GM23248 (cell line): ENCODE measurements at regions not wholly inside any gene's neighbourhood (a gene's known extent, or its start where the extent isn't known, plus 50 kb on each side); places are given as distances from the start of the nearest gene placed in this dataset.

Experiments
- EZH2 ChIP-seq: fragments of 200-600 bp; sonication (generic); IDR thresholded peaks from 2 replicates; pipeline ENCODE4 v1.6.1; 2018; ENCODE audit warnings: antibody characterized with exemption, mild to moderate bottlenecking; ENCODE audit not compliant: insufficient read depth, poor library complexity, severe bottlenecking
- EZH2phosphoT487 ChIP-seq: fragments of 200-600 bp; sonication (generic); IDR thresholded peaks from 2 replicates; pipeline ENCODE4 v1.6.1; 2018; ENCODE audit warnings: antibody characterized with exemption, moderate library complexity, mild to moderate bottlenecking, low read depth; ENCODE audit not compliant: insufficient read depth

- TF ChIP-seq EZH2phosphoT487 (no peak), EZH2 (no peak)
Measured at GRCh38 chr17:70345061-70345460, 175.7 kb downstream of the KCNJ2 start.
